Occipital lobe (tissue), 1 donor: ENCODE measurements at regions not wholly inside any gene's neighbourhood (a gene's known extent, or its start where the extent isn't known, plus 50 kb on each side); places are given as distances from the start of the nearest gene placed in this dataset.

ENCODE experiments used
- DNase-seq: peaks from one replicate; lab custom pipeline; 2025; lab: John Stamatoyannopoulos, UW

DNA sequence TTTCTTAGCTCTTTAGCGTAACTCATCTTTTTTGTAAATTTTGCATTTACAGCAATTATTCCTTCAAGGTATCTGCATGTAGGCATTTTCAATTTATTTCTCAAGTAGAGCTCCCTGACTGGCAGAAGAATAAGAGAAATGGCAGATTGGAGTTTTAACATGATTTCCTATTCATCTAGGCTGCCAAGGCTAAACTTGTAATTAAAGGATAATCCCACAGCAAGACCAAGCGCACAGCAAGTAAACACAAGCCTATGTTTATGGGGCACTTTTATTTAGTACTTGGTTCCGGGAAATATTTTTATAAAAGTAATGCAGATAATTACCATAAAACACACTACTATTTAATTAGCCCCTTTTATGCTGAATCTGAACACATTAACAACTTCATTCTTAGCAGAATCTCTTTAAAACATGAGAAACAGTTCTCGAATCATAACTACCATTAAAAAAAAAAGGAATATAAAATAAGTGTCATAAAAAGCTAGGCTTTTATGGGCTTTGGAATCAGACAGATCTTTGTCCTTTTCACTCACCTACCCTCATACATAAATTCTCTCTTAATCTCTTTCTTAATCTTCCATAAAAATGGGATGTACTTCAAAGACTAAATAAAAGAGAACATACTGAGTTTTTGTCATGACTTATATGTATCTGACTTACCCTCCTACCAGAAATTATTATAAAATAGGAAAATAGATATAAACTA is 961.6 kb upstream of the MIR17HG start:
- no peak for DNase-seq

- DNase-seq, result no peak
Measured at GRCh38 chr13:90388887-90389452, 958.5 kb upstream of the MIR17HG start.

GRCh38 chr13:90389537-90389936 is 958.0 kb upstream of the MIR17HG start:
- DNase-seq, result no peak

DNA sequence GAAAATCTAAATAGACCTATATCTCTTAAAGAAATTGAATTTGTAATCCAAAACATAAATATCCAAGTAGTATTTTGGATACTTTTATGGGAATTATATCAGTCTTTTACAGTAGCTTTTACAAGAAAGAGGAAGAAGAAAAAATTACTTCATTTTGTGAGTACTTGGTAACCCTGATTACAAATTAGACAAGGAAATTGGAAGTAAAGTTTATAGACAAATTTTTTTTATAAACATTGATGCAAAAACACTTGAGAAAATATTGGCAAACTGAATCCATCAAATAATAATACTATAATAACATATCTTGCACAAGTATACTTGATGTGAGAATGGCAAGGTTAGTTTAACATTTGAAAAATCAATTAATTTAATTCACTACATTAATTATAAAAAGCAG is 954.1 kb upstream of the MIR17HG start:
- DNase-seq, result no peak

- DNase-seq, result no peak
Measured at GRCh38 chr13:90395348-90395747, 952.1 kb upstream of the MIR17HG start.

DNA sequence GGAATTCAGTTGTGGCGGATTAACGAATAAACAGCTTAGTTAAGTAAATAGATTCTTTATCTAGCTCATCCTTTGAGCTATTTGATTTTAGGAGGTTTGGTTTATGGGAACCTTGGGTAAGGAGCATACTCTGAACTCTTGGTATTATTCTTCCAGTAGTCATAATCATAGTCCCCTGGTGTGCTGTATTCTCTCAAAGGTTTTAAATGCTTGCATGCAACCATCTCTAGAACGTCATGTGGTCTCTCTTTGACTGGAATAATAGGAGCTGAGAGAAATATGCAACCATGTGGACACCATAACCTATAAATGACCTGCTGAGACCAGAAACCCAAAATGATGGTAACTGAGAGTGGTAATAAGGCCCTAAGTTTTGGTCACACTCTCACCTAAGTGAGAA is 951.6 kb upstream of the MIR17HG start:
- DNase-seq, result no peak

DNA sequence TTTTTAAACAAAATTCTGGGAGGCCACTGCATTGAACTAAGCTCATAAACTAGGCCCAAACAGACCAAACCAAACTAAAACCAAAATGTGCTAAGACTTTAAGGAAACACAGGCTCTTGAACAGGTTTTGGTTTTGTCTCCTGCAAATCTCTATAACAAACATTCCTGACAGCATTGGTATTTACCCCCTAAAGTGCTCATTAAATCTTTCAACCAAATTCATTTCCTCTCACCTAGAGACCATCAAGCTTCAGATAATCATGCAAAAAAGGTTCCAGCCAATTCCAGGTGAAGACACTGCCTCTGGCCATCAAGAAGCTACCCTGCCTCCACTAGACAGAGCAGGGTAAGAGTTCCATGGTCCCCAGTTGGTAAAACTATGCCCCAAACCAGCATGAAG is 951.2 kb upstream of the MIR17HG start:
- DNase-seq, result no peak

GRCh38 chr13:90397503-90397902 is 950.0 kb upstream of the MIR17HG start:
- DNase-seq, result no peak

GRCh38 chr13:90400372-90400771 is 947.1 kb upstream of the MIR17HG start:
- DNase-seq, result no peak

GRCh38 chr13:90401150-90401549 is 946.3 kb upstream of the MIR17HG start:
- DNase-seq, result no peak

GRCh38 chr13:90402102-90402501 is 945.4 kb upstream of the MIR17HG start:
- no peak for DNase-seq

- no peak for DNase-seq
Measured at GRCh38 chr13:90402613-90403012, 944.9 kb upstream of the MIR17HG start.

GRCh38 chr13:90403330-90404082 is 944.0 kb upstream of the MIR17HG start:
- no peak for DNase-seq

GRCh38 chr13:90405301-90405700 is 942.2 kb upstream of the MIR17HG start:
- no peak for DNase-seq

DNA sequence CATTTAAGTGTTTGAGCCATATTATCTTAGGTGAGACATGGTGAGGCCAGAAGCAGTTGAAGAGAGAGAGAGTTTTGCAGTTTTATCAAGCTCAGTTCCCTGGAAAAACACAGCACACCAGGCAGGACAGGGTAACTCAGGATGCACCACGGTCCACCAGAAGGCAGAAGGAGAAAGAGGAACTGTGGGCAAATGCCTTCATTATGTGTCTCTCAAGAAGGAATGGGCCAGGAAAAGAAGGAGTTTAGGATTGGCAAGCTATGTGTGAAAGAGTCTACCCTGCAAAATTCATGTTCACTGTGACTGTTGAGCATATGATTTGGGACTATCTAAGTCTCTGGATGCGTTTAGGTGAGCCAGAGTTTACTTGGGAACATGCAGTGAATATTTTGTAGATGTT is 934.5 kb upstream of the MIR17HG start:
- DNase-seq, result no peak

DNA sequence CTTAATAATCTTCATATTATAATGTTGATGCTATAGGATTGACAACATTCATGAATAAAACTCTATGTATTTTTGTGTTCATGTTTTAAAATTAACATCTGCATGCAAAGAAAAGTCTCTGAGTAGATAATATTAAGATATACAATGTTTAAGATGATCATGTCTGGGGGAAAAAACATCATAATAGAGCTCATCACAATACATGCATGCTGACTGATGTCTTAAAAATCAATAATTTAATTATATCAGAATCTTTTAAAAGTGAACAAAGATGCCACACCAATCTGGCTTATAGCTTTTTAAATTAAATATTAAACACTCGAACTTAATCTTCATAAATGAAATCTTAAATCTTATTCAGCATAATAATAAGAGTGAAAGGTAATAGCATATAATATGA is 933.9 kb upstream of the MIR17HG start:
- no peak for DNase-seq

GRCh38 chr13:90414691-90415596 is 932.5 kb upstream of the MIR17HG start:
- no peak for DNase-seq

- DNase-seq, result no peak
Measured at GRCh38 chr13:90415902-90416301, 931.6 kb upstream of the MIR17HG start.

DNA sequence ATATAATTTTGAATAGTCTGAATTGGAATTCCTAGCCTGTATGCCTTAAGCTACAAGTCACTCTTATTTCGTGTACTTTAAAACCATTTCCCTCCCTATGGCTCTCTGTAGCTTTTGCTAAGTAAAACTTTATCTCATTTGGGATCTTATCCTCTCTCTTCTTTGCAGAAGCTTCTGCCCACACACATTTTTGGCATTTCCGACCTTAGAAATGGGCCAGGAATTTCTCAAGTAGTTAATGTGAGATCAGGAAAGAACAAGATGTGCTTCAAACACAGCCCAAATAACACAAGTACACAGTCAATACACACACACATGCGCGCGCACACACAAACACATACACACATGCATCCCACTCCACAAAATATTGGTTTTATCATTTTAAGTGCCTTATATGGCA is 931.0 kb upstream of the MIR17HG start:
- DNase-seq, result no peak

DNA sequence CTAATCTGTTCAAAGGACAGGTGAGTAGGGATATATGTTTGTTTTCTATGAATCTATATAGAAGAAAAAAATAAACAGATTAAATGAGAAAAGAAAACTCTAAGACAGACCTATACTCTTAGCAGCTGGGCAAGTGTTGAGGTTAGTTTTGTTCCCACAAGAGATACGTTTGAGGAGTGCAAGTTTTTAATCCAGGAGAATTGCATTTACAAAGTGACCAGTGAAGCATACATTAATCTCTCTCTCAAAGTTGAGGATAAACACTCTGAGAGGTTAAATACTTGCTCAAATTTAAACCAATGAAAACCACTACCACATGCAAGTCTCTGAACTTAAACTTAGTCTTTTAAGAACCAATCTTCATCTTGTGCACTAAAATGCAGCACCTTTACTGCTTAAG is 930.5 kb upstream of the MIR17HG start:
- DNase-seq, result no peak

DNA sequence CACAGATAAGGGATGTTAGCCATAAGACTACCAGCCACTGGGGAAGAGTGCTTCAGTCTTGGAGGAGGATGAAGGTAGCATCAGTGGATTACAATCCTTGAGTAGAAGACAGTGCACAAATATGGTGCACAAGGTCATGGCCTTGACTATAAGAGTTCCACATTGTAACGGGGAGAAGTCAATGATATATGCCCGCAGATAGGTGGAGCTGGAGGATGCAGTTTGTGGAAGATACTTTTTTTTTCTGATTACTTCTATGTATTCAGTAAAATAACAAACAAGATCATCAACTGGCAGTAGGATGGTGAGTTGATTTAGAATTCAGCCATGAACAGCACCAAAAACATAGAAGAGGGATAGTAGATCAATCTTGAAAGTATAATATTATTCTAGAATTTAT is 926.8 kb upstream of the MIR17HG start:
- DNase-seq, result no peak
